ENCODE measurements at regions not wholly inside any gene's neighbourhood (a gene's known extent, or its start where the extent isn't known, plus 50 kb on each side); places are given as distances from the start of the nearest gene placed in this dataset.

GRCh38 chr9:75452512-75452911 is 364.2 kb downstream of the OSTF1 start:
- no peak for TF ChIP-seq CTCF (IDR thresholded peaks at IDR 0.05)
- TF ChIP-seq POLR2A (IDR thresholded peaks at IDR 0.05) = no peak

Data from stomach (tissue), 4 donors.